NCI-H524 treated with DMSO at 0.1 percent for 48 hours (cell line): ENCODE measurements at regions not wholly inside any gene's neighbourhood (a gene's known extent, or its start where the extent isn't known, plus 50 kb on each side); places are given as distances from the start of the nearest gene placed in this dataset.
"Not testable (repeated sequence)": the region's sequence is repeated elsewhere in the genome, so short reads cannot be mapped to it uniquely, and the experiment has no call there.

Source experiments
- DNase-seq: peaks from one replicate; lab custom pipeline; 2025; lab: John Stamatoyannopoulos, UW

DNA sequence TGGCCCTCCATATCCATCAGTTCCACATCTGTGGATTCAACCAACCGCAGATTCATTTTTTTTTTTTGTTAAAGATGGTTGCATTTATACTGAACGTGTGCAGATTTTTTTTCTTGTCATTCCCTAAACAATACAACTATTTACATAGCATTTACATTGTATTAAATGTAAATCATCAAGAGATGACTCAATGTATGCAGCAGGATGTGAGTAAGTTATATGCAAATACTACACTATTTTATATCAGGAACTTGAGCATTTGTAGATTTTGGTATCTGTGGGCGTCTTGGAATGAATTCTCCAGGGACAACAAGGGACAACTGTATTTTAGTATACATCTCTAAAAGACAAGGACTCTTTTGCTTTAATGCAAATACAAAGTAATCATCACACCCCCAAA lies 299.2 kb upstream of the ZNF608 start:
- no peak for DNase-seq

DNA sequence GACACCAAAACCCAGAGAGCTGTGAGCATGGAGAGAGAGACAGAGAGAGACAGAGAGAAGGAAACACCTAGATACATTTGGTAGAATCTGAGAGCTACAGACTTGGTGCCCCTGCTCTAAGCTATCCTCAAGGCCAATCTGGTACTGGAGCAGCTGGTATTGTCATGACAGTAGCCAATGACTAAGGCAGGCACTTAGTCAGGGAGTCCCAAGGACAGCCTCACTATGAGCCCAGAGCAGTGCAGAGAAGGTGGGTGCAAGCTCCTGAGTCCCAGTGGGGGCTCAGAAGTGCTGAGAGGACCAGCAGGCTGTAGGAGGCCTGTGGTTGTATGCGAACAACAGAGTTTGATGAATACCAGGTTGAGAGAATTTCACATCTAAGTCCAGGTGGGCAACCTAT lies 300.4 kb upstream of the ZNF608 start:
- DNase-seq: no peak

DNA sequence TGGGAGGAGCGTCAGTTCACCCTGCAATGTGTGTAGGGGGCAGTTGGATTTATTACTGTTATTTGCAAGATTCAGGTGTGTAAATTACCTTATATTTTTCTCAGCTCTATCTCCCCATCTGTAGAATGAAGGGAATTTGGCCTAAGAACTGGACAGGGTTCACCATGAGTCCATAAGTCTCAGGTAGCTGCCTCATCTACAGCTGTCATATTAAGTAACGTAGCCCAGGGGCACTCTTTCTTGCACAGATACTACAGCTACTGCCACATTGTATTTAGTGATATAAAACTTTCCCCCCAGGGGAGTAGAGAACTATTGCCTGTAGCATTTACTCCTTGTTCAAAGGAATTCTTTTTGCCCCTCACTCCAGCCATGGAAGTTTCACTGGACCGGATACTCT lies 301.4 kb upstream of the ZNF608 start:
- DNase-seq: no peak

DNA sequence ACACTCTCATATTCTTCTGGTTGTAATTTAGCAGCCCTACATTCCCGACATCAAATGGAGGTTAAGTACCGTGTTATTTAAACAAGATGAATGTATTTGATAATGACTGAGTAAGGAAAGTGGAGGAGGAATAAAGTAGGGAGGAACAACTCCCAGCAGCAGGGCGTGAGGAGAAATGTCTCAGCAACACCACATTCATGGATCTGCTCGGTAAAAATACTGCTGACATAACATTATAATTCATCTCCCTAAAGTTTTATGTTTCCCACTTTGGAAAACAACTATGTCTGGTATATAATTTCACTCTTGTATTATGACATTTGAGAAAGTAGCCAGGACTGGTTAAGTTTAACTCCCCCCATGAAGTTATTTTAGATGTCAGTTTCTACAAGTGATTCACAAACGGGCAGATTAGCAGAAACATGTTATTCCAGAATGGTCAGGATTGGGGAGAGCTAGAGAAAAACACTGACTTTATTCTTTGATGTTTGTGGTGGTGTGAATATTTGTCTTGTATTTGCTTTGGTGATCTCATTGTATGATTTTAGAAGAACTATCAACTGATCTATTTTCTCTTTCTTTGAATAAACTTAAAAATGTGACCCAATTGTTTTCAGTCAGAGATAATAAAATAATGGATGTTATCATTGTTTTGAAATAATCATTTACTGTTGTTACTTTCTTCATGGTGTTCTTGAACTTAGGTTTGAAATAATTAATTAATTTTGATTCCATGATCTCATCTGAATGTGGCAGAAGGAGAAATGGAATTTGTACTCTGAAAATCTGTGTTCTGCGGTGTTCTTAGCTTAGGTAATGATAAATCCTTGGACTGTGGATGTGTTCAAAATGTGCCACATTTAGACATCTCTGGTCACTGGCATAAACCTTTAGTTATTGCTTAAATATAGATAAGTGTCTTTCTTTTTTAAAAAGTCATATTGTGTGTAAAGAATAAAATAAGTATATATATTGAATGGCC lies 303.6 kb upstream of the ZNF608 start:
- no peak for DNase-seq

DNA sequence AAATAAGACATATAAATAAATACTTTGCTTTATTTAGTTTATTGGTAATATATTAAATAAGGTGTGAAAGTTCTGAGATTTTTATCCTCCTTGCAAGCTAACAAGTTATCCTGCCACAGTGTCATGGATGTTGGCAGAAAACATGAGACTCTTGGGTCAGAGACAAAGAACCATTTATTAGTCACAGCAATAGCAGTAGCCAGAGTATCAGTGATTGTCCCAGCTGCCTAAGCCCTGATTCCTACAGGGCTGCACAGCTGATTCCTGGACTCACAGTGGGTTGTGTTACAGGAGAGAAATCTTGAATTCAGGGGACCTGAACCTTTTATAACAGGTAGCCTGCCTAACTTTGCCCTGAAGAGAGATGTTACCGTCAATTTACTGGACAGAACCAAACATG lies 304.5 kb upstream of the ZNF608 start:
- DNase-seq: no peak

DNA sequence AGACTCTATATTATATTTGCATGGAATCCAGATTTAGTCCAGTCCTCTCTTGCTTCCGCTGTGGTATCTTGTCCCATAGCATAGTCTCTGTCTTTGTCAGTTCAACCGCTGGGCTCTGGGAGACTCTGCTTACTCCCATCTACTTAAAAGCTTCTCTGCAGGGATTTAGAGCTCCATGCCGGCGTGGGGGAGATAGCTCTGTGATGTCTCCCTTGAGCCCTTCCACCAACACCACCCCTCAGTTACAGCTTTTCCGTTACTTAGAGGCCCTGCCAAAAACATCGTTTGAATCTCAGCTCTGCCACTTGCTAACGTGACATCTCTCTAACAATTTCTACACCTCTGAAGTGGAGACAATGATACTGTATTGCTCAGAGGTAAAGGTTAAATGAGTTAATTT lies 306.1 kb upstream of the ZNF608 start:
- no peak for DNase-seq

DNA sequence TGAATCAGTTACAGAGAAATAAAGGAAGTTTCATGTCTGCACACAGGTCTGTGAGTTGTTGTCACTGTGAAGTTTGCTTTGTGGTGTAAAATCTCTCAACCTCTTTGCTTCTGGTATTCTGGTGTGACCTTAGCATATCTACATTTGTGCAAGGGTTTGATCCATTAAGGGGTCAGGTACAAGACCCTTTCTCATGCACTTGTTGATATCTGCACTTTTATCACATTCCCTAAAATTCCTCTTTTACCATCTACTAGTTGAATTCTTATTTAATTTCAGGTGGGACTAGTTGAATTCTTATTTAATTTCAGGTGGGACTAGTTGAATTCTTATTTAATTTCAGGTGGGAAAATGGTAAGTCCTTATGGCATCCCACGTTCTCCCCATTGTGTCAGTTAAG lies 306.7 kb upstream of the ZNF608 start:
- DNase-seq: no peak

DNA sequence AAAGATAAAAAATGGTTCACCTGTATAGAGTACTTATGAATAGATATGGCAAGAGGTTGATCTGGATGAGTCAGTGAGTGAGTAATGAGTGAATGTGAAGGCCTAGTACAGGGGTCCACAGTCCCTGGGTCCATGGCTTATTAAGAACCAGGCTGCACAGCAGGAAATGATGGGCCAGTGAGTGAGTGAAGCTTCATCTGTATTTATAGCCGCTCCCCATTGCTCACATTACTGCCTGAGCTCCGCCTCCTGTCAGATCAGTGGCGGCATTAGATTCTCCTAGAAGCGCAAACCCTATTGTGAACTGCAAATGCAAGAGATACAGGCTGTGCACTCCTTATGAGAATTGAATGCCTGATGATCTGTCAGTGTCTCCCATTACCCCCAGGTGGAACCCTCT lies 307.7 kb upstream of the ZNF608 start:
- no peak for DNase-seq

DNA sequence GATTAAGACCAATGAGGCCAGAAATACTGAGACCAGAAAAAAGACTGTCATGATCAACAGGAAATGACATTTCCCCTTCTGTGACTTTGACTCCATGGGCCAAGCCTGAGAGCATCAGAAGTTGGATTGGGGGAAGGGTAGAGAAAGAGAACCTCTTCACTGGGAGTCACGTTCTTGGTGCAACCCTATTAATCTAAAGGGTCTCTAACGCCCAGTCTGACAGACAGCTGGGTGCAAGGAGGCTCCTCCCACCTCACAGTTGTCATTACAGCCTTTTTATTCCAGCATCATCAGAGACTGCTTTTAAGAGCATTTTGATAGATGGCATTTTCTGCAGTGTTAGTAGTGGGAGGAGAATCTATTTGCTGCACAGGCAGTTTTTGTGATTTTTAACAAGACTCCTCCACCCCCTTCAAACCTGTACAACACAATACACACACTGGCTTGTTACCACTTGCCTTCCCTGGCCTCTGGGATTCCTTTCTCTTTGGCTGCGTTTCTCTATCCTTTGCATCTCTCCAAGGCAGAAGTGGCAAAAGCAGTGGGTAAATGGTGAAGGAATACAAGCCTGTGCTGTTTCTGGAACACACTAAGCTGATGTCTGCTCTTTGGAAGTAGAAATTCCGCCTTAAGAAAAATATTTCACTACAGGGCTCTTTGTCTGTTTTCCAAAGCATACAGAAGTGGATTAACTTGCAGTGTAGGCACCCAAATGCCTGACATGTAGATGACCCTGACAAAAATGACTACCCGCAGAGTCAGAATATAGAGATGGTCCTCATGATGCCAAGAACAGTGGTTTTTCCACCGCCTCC lies 310.4 kb upstream of the ZNF608 start:
- DNase-seq: no peak

DNA sequence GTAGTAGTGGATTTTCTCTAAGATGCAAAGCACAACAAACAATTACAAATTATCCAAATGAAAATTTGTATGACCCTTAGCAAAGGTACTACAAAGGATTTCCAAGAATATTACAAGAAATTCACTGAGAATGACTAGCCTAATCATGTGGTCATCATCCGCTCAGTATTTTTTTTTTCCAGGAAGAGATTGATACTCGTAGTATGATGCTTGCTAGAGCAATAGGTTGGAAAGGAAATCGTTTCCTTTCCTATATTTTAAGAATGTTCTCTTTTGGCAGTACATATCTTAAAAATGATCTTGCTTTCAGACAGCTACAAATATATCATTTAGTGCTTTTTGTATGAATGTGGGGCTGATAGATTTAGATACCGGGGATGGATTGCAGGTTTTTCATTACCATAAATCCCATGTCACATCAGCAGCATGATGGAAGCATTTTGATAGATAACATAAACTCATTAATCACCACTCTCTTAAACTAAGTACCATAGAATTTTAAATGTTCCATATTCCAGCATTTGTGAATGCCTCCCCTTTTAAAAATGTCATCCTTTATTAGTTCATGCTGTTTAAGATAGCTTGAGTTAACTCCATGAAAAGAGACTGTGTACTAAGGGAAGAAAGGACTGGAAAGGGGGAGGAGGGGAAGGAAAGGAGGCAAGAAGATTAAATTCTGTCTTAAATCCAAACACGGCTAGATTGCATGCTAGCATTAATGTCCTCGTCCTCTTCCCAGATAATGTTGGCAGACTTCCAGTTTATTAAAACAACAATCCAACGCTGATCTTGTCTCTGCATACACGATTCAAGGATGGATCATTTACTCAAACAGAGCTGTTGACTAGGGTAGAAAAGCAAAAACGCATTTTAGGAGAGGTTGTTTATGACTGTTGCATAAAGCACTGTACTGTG lies 311.7 kb upstream of the ZNF608 start:
- DNase-seq: peak; percentile 6

DNA sequence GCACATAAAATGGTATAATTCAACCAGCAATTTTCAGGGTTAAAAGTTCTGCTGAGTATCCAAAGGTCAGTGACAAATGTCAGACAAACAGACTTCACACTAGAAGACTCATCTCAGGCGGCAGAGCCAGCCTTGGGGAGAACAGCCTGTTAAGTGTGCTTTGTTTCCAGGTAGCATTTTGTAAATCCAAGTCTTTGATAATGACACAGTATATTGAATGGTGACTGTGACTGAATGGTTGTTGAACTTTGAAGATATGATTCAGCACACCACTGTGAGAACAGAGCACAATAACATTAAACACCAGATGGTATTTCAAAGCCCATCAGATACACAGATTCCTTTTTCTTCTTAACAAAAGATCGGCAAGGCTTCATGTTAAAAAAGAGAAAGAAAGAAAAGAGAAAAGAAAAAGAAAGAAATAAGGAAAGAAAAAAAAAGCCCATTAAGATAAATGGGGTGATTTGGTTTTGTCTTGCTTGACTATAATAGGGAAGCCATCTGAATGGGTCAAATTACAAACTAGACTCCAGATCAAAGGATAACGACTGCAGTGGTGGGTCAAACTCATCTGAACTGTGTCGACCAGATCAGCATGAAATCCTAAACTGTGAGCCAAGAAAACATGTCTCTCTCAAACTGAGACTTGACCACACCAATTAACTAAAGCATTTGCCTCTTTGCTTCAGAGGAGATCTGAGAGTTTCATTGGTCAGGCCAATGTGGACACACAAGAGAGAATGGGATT lies 313.0 kb upstream of the ZNF608 start:
- no peak for DNase-seq

DNA sequence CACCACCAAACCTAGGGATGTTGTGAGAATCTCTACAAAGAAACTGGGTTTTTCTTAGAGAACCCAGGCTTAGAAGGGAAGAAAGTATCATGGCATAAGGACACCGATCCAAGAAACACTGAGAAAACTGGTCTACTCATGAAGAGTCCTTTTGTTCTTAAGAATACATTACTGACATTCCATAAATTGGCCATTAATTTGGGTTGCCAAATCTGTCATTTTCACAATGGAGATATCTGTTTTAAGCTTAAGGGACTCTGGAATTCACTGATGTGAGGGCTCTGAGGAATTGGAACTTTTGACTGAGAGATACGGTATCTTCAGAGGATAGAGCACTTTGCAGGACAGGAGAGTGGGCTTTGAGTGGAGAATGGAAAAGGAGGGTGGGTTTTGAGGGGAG lies 315.3 kb upstream of the ZNF608 start:
- no peak for DNase-seq

DNA sequence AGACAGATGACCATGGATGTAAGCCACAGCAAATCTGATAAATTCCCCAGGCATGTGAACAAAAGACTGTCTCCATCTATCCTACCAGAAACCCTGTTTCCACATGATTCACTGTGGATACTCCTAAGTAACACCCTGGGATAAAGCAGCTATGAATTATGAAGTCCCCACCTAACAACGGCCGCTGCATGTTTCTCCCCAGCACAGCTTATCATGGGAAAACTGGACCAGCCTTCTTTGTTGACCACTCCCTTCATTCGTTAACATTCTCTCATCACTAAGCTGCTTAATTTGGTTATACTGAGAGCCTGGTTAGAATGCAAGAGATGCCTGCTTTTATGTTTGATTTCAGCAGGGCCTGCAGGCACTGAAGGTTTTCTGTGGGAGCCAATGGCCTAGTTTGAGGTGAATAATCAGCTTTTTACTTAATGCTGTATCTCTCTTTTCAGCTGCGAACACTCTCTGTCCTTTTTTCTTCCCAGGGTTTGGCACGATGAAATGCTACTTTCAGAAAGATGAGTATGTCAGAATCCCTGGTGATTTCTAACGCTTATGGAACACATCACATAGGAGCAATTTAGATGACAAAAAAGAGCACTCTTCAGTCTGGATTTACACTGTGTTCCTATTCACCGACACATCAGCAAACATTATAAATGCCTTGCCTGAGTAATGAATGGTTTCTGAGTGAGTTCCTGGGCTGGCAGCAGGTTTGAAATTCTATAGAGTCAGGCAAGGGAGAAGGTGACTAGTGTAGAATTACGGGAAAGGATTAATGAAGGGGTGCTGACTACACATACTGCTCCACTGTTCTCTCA lies 318.4 kb upstream of the ZNF608 start:
- DNase-seq: no peak

DNA sequence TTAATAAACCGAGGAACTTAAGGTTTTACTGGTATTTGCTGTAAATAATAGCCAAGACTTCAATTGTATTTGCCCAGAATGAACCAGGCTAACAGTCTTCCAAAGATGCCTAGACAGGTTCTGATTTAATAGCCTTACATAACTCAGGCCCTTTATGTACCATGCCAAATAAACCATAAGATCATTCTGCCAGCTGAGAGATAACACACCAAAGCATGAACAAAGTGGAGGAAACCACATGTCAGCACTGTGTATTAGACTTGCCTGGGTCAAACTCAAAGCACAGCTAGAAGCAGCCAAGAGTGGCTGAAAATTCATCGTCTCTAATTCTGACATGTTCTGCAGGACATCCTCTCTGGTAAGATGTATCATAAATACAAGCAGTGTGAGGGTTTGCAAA lies 319.3 kb upstream of the ZNF608 start:
- no peak for DNase-seq

DNA sequence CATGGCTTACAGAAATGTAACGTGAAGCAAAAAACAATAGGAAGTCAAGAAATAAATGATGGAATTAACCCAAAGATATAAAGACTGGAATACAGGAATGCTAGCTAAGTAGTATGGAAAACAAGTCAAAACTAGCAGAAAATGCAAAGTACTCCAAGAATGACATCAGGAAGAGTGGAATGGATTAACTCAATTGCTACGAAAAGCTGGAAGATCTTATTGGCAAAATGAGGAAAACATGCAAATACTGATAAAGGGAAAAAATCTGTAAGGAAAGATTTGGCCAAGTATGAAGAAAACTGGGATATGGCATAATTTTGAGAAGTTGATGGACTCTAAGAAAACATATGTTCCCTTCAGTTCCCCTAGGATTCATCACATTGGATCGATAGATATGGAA lies 324.5 kb upstream of the ZNF608 start:
- no peak for DNase-seq

DNA sequence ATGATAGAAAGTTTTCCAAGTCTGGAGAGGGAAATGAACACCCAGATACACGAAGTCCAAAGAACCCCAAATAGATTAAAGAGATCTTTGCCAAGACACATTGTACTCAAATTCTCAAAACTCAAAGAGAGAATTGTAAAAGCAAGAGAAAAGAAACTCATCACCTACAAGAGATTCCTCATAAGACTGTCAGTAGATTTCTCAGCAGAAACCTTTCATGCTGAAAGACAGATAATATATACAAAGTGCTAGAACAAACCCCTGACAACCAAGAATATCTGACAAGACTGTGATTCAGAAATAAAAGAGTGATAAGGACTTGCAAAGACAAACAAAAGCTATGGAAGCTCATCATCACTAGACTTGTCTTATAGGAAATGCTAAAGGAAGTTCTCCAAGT lies 326.7 kb upstream of the ZNF608 start:
- no peak for DNase-seq

DNA sequence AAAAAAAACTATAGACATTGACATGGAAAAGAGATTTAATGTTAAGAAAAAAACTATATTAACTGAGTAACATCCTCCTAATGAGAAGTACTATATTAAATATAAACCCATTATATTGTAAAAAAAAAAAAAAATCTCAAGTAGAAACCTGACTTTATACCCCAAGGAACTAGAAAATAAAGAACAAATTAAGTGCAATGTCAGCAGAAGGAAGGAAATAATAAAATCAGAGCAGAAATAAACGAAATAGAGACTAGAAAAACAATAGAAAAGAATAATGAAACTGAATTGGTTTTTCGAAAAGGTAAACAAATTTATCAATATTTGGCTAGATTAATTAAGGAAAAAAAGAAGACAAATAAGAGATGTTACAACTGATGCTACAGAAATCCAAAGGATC lies 329.1 kb upstream of the ZNF608 start:
- no peak for DNase-seq

DNA sequence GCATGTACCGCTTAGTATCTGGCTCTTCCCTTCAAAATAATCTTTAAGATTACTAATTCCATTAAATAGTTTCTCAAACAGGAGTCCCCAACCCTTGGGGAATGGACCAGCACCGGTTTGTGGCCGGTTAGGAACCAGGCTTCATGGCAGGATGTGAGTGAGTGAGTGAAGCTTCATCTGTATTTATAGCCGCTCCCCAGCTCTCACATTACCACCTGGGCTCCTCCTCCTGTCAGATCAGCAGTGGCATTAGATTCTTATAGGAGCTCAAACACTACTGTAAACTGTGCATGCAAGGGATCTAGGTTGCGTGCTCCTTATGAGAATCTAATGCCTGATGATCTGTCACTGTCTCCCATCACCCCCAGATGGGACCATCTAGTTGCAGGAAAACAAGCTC lies 332.6 kb upstream of the ZNF608 start:
- not testable (repeated sequence) for DNase-seq

DNA sequence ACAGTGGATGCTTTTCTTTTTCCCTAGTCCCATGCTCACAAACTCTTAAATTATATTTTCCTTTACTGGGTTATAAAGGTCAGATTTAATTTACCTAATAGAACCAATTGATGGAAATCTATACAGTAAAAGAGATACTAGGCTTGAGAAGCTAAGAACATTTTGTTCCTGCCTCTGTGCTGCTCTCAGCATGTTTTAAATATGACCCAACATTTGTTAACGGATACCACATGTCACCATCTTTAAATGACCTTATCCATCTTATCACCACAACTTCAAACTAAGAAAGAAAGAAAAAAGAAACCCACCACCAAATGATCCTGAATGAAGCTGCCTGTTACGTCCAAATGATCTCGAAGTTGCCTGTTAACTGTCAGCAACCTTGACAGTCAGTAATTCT lies 334.7 kb upstream of the ZNF608 start:
- no peak for DNase-seq

DNA sequence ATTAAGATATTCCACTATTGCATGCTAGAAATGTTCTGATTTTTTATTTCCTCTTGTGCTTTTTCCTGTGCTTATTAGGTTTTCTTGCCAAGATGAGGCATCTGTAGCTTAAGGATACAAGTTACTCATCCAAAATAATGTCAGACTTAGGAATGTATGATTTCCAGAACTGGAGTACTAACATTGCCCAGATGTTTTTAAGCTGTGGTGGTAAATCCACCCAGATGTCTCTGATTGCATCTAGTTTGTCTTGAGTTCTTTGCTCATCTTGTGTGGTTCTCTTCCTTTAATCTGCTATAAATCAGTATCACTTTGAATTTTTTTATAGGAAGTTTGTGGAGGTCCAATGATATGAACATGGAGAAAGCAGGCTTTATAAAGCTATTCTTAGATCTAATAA lies 337.5 kb upstream of the ZNF608 start:
- no peak for DNase-seq
